Activated naive CD8-positive, alpha-beta T cell treated with anti-CD3 and anti-CD28 coated beads, Interleukin-2, amount 50 U/mL, for 24 hours (primary cell): ENCODE measurements at regions not wholly inside any gene's neighbourhood (a gene's known extent, or its start where the extent isn't known, plus 50 kb on each side); places are given as distances from the start of the nearest gene placed in this dataset.
A peak's percentile ranks its signal among the peaks of the same experiment; 100 is the strongest.
"Not testable (repeated sequence)": the region's sequence is repeated elsewhere in the genome, so short reads cannot be mapped to it uniquely, and the experiment has no call there.

Experiments used
- ATAC-seq: fragments of 150-1000 bp; cut with Tn5 transposase; one replicate; pipeline ENCODE4 v1.10.0; 2021
- DNase-seq: peaks from one replicate; pipeline ENCODE4 v3.0.0; 2021
- H3K27ac Mint-ChIP-seq: one replicate; pipeline ENCODE4 v1.8.0; 2021; ENCODE audit warnings: mild to moderate bottlenecking, mixed read lengths
- H3K27me3 Mint-ChIP-seq: one replicate; pipeline ENCODE4 v1.8.0; 2021; ENCODE audit warnings: mixed read lengths
- H3K36me3 Mint-ChIP-seq: one replicate; pipeline ENCODE4 v1.8.0; 2021; ENCODE audit warnings: low read depth, mixed read lengths
- H3K4me1 Mint-ChIP-seq: one replicate; pipeline ENCODE4 v1.8.0; 2021; ENCODE audit warnings: mixed read lengths
- H3K4me3 Mint-ChIP-seq: one replicate; pipeline ENCODE4 v1.8.0; 2021; ENCODE audit warnings: mild to moderate bottlenecking, moderate library complexity, mixed read lengths
- H3K9me3 Mint-ChIP-seq: one replicate; pipeline ENCODE4 v1.8.0; 2021; ENCODE audit warnings: mixed read lengths

- H3K27ac Mint-ChIP-seq, ATAC-seq, DNase-seq, H3K36me3 Mint-ChIP-seq, H3K4me1 Mint-ChIP-seq, H3K4me3 Mint-ChIP-seq, H3K27me3 Mint-ChIP-seq, H3K9me3 Mint-ChIP-seq: not testable (repeated sequence)
These were observed 363.9 kb upstream of the NPAP1 start for GRCh38 chr15:24311692-24312091.

GRCh38 chr15:24316326-24316725 is 359.2 kb upstream of the NPAP1 start:
- H3K27me3 Mint-ChIP-seq, H3K36me3 Mint-ChIP-seq, H3K4me1 Mint-ChIP-seq, DNase-seq, H3K9me3 Mint-ChIP-seq, ATAC-seq, H3K27ac Mint-ChIP-seq, H3K4me3 Mint-ChIP-seq: not testable (repeated sequence)

- no peak overlapping the region for H3K27ac Mint-ChIP-seq
- no peaks in the 10 kb centered on the region for H3K27me3 Mint-ChIP-seq
- H3K4me3 Mint-ChIP-seq, result no peak overlapping the region
- H3K4me1 Mint-ChIP-seq, result no peaks in the 10 kb centered on the region
- ATAC-seq, result no peak
- H3K36me3 Mint-ChIP-seq, result no peaks in the 10 kb centered on the region
- peaks cover 10% of the 10 kb centered on the region for H3K9me3 Mint-ChIP-seq
- DNase-seq, result no peak
These were observed 356.6 kb upstream of the NPAP1 start for GRCh38 chr15:24318981-24319380.

GRCh38 chr15:24324096-24324495 is 351.5 kb upstream of the NPAP1 start:
- H3K9me3 Mint-ChIP-seq, ATAC-seq, H3K4me1 Mint-ChIP-seq, H3K27me3 Mint-ChIP-seq, H3K27ac Mint-ChIP-seq, H3K4me3 Mint-ChIP-seq, H3K36me3 Mint-ChIP-seq, DNase-seq: not testable (repeated sequence)

GRCh38 chr15:24326513-24326912 is 349.1 kb upstream of the NPAP1 start:
- not testable (repeated sequence) for H3K4me3 Mint-ChIP-seq, ATAC-seq, H3K9me3 Mint-ChIP-seq, DNase-seq, H3K27ac Mint-ChIP-seq, H3K36me3 Mint-ChIP-seq, H3K4me1 Mint-ChIP-seq, H3K27me3 Mint-ChIP-seq

- DNase-seq, H3K27ac Mint-ChIP-seq, H3K36me3 Mint-ChIP-seq, ATAC-seq, H3K27me3 Mint-ChIP-seq, H3K4me3 Mint-ChIP-seq, H3K4me1 Mint-ChIP-seq: not testable (repeated sequence)
- H3K9me3 Mint-ChIP-seq, result peaks cover 22% of the 10 kb centered on the region
These were observed 343.6 kb upstream of the NPAP1 start for GRCh38 chr15:24331964-24332363.

GRCh38 chr15:24341876-24342275 is 333.7 kb upstream of the NPAP1 start:
- not testable (repeated sequence) for H3K4me1 Mint-ChIP-seq, DNase-seq, ATAC-seq, H3K27ac Mint-ChIP-seq, H3K27me3 Mint-ChIP-seq, H3K36me3 Mint-ChIP-seq, H3K9me3 Mint-ChIP-seq, H3K4me3 Mint-ChIP-seq

- H3K4me1 Mint-ChIP-seq, H3K9me3 Mint-ChIP-seq, H3K4me3 Mint-ChIP-seq, H3K36me3 Mint-ChIP-seq, ATAC-seq, H3K27ac Mint-ChIP-seq, DNase-seq, H3K27me3 Mint-ChIP-seq: not testable (repeated sequence)
These were observed 322.8 kb upstream of the NPAP1 start for GRCh38 chr15:24352777-24353176.

GRCh38 chr15:24381103-24381502 is 294.5 kb upstream of the NPAP1 start:
- ATAC-seq, H3K4me1 Mint-ChIP-seq, H3K4me3 Mint-ChIP-seq, H3K27ac Mint-ChIP-seq, H3K27me3 Mint-ChIP-seq, DNase-seq, H3K36me3 Mint-ChIP-seq: not testable (repeated sequence)
- H3K9me3 Mint-ChIP-seq, result peaks cover 16% of the 10 kb centered on the region

- not testable (repeated sequence) for H3K4me1 Mint-ChIP-seq, ATAC-seq, H3K27me3 Mint-ChIP-seq, H3K36me3 Mint-ChIP-seq, H3K27ac Mint-ChIP-seq, H3K4me3 Mint-ChIP-seq, H3K9me3 Mint-ChIP-seq, DNase-seq
These were observed 290.3 kb upstream of the NPAP1 start for GRCh38 chr15:24385258-24385657.

- Mint-ChIP-seq H3K27ac (no peak overlapping the region), H3K4me3 (no peak overlapping the region), H3K4me1 (no peaks in the 10 kb centered on the region), H3K27me3 (no peaks in the 10 kb centered on the region), H3K9me3 (no peaks in the 10 kb centered on the region), H3K36me3 (no peaks in the 10 kb centered on the region)
- no peak for DNase-seq
- no peak for ATAC-seq
These were observed 281.3 kb upstream of the NPAP1 start for GRCh38 chr15:24394303-24394702.

GRCh38 chr15:24412649-24413048 is 262.9 kb upstream of the NPAP1 start:
- H3K4me1 Mint-ChIP-seq, H3K27ac Mint-ChIP-seq, H3K4me3 Mint-ChIP-seq, H3K27me3 Mint-ChIP-seq, ATAC-seq, H3K36me3 Mint-ChIP-seq, DNase-seq: not testable (repeated sequence)
- peaks cover 16% of the 10 kb centered on the region for H3K9me3 Mint-ChIP-seq

GRCh38 chr15:24426286-24427054 is 249.1 kb upstream of the NPAP1 start:
- H3K4me3 Mint-ChIP-seq, H3K27ac Mint-ChIP-seq, H3K4me1 Mint-ChIP-seq, H3K36me3 Mint-ChIP-seq, DNase-seq, H3K9me3 Mint-ChIP-seq, ATAC-seq, H3K27me3 Mint-ChIP-seq: not testable (repeated sequence)

GRCh38 chr15:24427055-24427400 is 248.5 kb upstream of the NPAP1 start:
- not testable (repeated sequence) for H3K27me3 Mint-ChIP-seq, H3K4me1 Mint-ChIP-seq, H3K27ac Mint-ChIP-seq, H3K36me3 Mint-ChIP-seq, H3K4me3 Mint-ChIP-seq, DNase-seq, H3K9me3 Mint-ChIP-seq
- ATAC-seq, result peak; percentile 28

GRCh38 chr15:24435075-24435820 is 240.3 kb upstream of the NPAP1 start:
- not testable (repeated sequence) for H3K27ac Mint-ChIP-seq, H3K4me1 Mint-ChIP-seq, DNase-seq, H3K36me3 Mint-ChIP-seq, ATAC-seq, H3K4me3 Mint-ChIP-seq, H3K9me3 Mint-ChIP-seq, H3K27me3 Mint-ChIP-seq
